OCI-LY7 (cell line): ENCODE measurements at regions not wholly inside any gene's neighbourhood (a gene's known extent, or its start where the extent isn't known, plus 50 kb on each side); places are given as distances from the start of the nearest gene placed in this dataset.
"Not testable (repeated sequence)": the region's sequence is repeated elsewhere in the genome, so short reads cannot be mapped to it uniquely, and the experiment has no call there.

ENCODE experiments used
- BruUV-seq: library from RNA; stranded (reverse); fragments of 400-500 nt; replicated peaks from 2 replicates; lab custom pipeline; 2021; lab: Mats Ljungman, UMichigan
- CTCF ChIA-PET: fragments of 300-600 bp; sonication (Branson Sonifier 250); formaldehyde crosslinking; loops from one replicate; lab custom pipeline; 2022; ENCODE audit warnings: antibody characterized with exemption; ENCODE audit not compliant: unreplicated experiment; lab: Charles Lee
- POLR2A ChIA-PET: fragments of 300-600 bp; sonication (Branson Sonifier 250); formaldehyde crosslinking; loops from one replicate; lab custom pipeline; 2022; ENCODE audit warnings: antibody characterized with exemption; lab: Charles Lee
- DNase-seq: peaks from one replicate; pipeline ENCODE4 v3.0.0-alpha.2; 2015; ENCODE audit warnings: low spot score
- H2AFZ ChIP-seq: fragments of 200-600 bp; sonication (generic), shearing (Covaris generic); 2 replicates; pipeline ENCODE4 v1.6.1; 2014; ENCODE audit warnings: mild to moderate bottlenecking, antibody characterized with exemption, low read length, moderate library complexity
- H3K27ac ChIP-seq: fragments of 200-600 bp; sonication (generic); 2 replicates; pipeline ENCODE4 v1.5.1; 2014; ENCODE audit warnings: mixed run types, low read depth, mild to moderate bottlenecking, moderate library complexity, low read length, inconsistent platforms; ENCODE audit not compliant: poor library complexity, severe bottlenecking
- H3K36me3 ChIP-seq: fragments of 200-600 bp; sonication (generic); 2 replicates; pipeline ENCODE4 v1.6.1; 2014; ENCODE audit warnings: mild to moderate bottlenecking, antibody characterized with exemption, low read length, moderate library complexity, mixed read lengths; ENCODE audit not compliant: insufficient read depth
- H3K4me1 ChIP-seq: fragments of 200-600 bp; sonication (generic); 2 replicates; pipeline ENCODE4 v1.5.1; 2014; ENCODE audit warnings: mild to moderate bottlenecking, low read length; ENCODE audit not compliant: insufficient read depth, poor library complexity, severe bottlenecking
- H3K4me2 ChIP-seq: fragments of 200-600 bp; sonication (generic); 2 replicates; pipeline ENCODE4 v1.6.1; 2014; ENCODE audit warnings: mild to moderate bottlenecking, low read length
- H3K4me3 ChIP-seq: fragments of 200-600 bp; sonication (generic); 2 replicates; pipeline ENCODE4 v1.5.1; 2014; ENCODE audit warnings: mild to moderate bottlenecking, low read depth, low read length; ENCODE audit not compliant: poor library complexity, severe bottlenecking
- H3K79me2 ChIP-seq: fragments of 200-600 bp; sonication (generic); 2 replicates; pipeline ENCODE4 v1.6.1; 2016; ENCODE audit warnings: low read depth, mild to moderate bottlenecking, low read length, moderate library complexity, mixed read lengths; ENCODE audit not compliant: insufficient read depth
- H3K9me2 ChIP-seq: fragments of 200-600 bp; sonication (generic); 2 replicates; pipeline ENCODE4 v1.6.1; 2016; ENCODE audit warnings: mild to moderate bottlenecking, low read length, mixed read lengths; ENCODE audit not compliant: insufficient read depth
- H3K9me3 ChIP-seq: fragments of 200-600 bp; sonication (generic); 2 replicates; pipeline ENCODE4 v1.6.1; 2014; ENCODE audit warnings: mild to moderate bottlenecking, mixed run types, low read length, mixed read lengths
- H4K20me1 ChIP-seq: fragments of 200-600 bp; sonication (generic); 2 replicates; pipeline ENCODE4 v1.6.1; 2014; ENCODE audit warnings: mild to moderate bottlenecking, antibody characterized with exemption, low read length, moderate library complexity, mixed read lengths; ENCODE audit not compliant: insufficient read depth
- CTCF ChIP-seq: fragments of 200-600 bp; sonication (generic); conservative IDR thresholded peaks from 2 replicates; pipeline ENCODE4 v1.5.1; 2014; ENCODE audit warnings: mild to moderate bottlenecking, antibody characterized with exemption, low read length, moderate library complexity, mixed read lengths
- EZH2phosphoT487 ChIP-seq: fragments of 200-600 bp; sonication (generic); IDR thresholded peaks from 2 replicates; pipeline ENCODE4 v1.6.1; 2018; ENCODE audit warnings: low read depth, borderline replicate concordance, mild to moderate bottlenecking, mixed run types, antibody characterized with exemption, low read length, moderate library complexity, mixed read lengths
- intact Hi-C: fragments of 100-400 bp; cut with micrococcal nuclease; formaldehyde crosslinking; loops from one replicate; pipeline ENCODE4 v1.10.0; 2022; ENCODE audit not compliant: unreplicated experiment

DNA sequence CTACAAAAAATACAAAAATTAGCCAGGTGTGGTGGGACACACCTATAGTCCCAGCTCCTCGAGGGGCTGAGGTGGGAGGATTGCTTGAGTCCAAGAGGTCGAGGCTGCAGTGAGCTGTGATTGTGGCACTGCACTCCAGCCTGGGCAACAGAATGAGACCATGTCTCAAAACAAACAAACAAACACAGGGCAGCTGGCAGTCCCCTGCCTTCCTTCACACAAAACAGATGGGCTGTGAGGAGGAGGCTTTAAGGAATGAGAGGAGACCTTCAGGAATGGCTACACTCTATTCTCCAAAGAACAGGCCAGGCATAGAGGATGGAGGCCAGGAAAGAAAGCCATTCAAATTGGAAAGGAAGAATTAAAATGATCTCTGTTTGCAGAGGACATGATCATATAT is 65.6 kb upstream of the MAML3 start:
- Histone ChIP-seq H3K4me3 (no peak overlapping the region), H3K9me3 (no peaks in the 10 kb centered on the region), H3K27ac (no peak overlapping the region), H3K4me2 (no peak overlapping the region), H3K79me2 (no peaks in the 10 kb centered on the region), H3K36me3 (no peaks in the 10 kb centered on the region), H3K4me1 (no peaks in the 10 kb centered on the region), H3K9me2 (no peaks in the 10 kb centered on the region), H4K20me1 (no peaks in the 10 kb centered on the region), H2AFZ (no peak overlapping the region)
- TF ChIP-seq CTCF (no peak), EZH2phosphoT487 (no peak)
- intact Hi-C loops: no loop called here
- BruUV-seq: no TSS peak
- ChIA-PET POLR2A (interaction anchor here (0.7 kb wide), 2 partner anchors 8 to 34 kb away, joined by 3 read pairs; no protein-coding TSS in a partner anchor), CTCF (no interaction called here)
- no peak for DNase-seq

GRCh38 chr4:140219070-140219469 is 65.1 kb upstream of the MAML3 start:
- H3K36me3 ChIP-seq, H3K4me2 ChIP-seq, H3K79me2 ChIP-seq, H3K9me2 ChIP-seq, DNase-seq, intact Hi-C loops, BruUV-seq, H3K27ac ChIP-seq, H3K4me1 ChIP-seq, H3K9me3 ChIP-seq, H3K4me3 ChIP-seq, H2AFZ ChIP-seq, H4K20me1 ChIP-seq, CTCF ChIA-PET: not testable (repeated sequence)
- POLR2A ChIA-PET: interaction anchor here (0.7 kb wide), 1 partner anchor 9 kb away, joined by 3 read pairs; no protein-coding TSS in a partner anchor

- ChIA-PET CTCF (no interaction called here), POLR2A (interaction anchor here (1.1 kb wide), 1 partner anchor 33 kb away, joined by 3 read pairs; no protein-coding TSS in a partner anchor)
- Histone ChIP-seq H3K79me2 (no peaks in the 10 kb centered on the region), H3K4me2 (no peak overlapping the region), H3K36me3 (no peaks in the 10 kb centered on the region), H3K4me1 (no peaks in the 10 kb centered on the region), H3K9me3 (no peaks in the 10 kb centered on the region), H3K4me3 (no peak overlapping the region), H3K27ac (no peak overlapping the region), H4K20me1 (no peaks in the 10 kb centered on the region), H2AFZ (no peak overlapping the region), H3K9me2 (no peaks in the 10 kb centered on the region)
- no TSS peak for BruUV-seq
- no peak for TF ChIP-seq EZH2phosphoT487
- no peak for TF ChIP-seq CTCF
- no peak for DNase-seq
- intact Hi-C loops: no loop called here
Measured at GRCh38 chr4:140213749-140214148, 59.8 kb upstream of the MAML3 start.
